Inflammatory macrophage treated with lipopolysaccharide for 4 hours (primary cell): ENCODE measurements at regions not wholly inside any gene's neighbourhood (a gene's known extent, or its start where the extent isn't known, plus 50 kb on each side); places are given as distances from the start of the nearest gene placed in this dataset.
A peak's percentile ranks its signal among the peaks of the same experiment; 100 is the strongest.

Experiments used
- DNase-seq: peaks from one replicate; pipeline ENCODE4 v3.0.0-alpha.2; 2020

DNA sequence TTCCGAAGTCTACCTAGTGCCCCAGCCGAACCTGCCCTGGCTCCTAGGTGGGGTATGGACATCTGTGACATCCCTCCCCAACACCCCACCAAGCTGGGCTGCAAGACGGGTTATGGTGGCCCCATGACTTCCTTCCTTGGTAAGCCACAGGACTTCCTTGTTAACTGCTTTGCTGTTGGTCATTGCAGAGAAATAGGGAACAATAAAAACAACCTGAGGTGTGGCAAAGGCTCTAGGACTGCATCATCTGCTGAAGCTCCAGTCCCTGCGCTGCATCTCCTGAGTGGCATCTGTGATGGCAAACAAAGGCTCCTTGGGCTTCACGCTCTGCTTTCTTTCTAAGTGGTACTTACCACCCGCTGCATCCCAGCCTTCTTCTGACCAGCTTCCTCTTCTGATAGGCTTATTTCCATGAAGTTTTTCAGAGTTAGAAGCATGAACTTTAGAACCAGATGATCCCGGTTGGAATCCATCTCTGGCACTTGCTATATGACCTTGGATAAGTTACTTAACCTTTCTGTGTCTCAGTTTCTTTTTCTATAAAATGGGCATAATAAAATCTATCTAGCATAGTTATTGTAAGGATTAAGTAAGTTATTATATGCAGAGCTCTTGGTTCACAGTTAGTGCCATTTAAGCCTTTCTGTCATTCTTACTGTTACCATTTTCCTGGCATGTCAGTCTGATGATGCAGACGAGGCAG, 216.8 kb downstream of the RPS24 start:
- DNase-seq = peak; percentile 77

DNA sequence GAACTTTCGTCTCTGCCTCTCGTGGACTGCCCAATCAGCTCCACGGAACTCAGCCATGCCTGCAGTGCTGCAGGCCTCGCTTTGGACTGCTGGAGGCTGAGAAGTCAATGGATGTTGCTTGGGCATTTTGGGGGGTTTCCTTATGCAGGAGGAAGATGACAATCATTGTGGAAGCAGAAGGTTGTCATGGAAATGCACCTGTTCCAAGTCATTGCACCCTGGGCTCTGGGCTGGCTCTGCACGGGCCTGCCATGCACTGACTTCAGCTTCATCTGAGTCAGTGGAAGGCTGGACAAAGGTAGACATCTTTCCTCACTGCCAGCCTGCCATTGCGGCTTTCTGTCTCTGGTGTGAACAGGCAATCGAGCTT, 217.3 kb downstream of the RPS24 start:
- no peak for DNase-seq

DNA sequence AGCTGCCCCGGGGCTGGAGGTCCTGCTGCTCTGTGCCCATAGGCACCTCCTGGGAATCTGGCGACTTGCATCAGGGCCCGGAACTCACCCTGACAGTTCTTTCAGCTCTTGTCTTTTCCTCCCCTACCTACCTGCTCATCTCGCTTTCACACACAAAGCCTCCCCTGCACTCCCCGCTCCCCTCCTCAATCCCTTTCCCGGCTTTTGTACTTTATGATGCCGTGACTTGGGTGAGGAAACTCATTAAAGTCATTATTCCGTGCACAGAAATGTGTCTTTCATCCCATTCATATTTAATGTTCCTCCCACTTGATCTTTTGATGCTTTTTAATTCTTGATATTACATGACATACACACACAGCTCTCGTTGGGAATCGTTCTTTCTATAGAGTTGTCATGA, 218.6 kb downstream of the RPS24 start:
- DNase-seq = no peak

DNA sequence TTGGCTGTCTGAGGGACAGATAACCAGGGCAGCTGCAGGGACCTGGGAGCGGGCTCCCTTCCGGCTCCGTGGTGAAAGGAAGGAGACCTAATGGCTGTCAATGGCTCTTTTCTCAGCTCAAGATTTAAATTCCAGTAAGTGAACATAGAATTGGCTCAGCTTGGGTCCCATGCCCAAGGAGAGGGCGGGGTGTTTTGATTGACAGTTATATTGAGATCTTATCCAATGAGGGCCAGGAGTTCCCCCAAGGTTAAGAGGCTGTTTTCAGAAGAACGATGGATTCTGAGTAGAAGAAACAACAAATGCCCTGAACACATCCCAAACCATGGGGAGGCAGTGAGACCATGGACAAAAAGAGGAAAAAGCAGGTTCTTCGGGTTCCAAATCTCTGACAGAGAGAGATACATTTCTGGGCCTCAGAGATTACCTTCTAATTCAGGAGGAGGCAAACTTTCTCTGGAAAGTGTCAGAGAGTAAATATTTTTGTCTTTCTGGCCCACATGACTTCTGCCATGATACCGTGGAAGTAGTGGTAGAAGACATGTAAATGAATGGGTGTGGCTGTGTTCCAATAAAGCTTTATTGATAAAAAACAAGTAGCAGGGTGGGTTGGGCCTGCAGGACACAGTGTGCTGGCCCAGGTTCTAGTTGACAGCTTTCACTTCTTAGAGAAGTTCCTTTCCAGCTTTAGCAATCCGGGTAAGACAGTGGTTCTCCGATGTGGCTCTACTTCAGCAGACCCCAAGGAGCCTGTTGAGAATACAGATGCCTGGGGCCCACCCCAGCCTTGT, 219.6 kb downstream of the RPS24 start:
- no peak for DNase-seq

DNA sequence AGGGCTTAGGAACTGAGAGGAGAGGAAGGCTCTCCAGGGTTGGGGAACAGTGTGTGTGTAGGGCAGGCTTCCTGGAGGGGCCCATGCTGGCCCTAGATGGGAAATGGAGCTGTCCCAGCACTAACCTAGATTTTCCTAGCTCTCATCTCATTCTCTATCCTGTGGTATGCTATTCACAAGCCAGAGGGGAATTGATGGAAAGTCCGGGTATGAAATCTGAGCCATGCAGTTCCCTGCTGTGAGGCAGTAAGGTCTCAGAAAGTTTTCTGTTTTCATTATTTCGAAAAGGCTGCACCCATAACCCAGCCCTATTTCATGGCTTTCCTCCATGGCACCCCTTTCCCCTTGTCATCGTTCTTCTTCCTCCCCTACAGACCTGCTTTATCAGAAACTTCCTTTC, 220.3 kb downstream of the RPS24 start:
- DNase-seq = no peak

- no peak for DNase-seq
Measured at GRCh38 chr10:78255214-78255613, 221.6 kb downstream of the RPS24 start.

DNA sequence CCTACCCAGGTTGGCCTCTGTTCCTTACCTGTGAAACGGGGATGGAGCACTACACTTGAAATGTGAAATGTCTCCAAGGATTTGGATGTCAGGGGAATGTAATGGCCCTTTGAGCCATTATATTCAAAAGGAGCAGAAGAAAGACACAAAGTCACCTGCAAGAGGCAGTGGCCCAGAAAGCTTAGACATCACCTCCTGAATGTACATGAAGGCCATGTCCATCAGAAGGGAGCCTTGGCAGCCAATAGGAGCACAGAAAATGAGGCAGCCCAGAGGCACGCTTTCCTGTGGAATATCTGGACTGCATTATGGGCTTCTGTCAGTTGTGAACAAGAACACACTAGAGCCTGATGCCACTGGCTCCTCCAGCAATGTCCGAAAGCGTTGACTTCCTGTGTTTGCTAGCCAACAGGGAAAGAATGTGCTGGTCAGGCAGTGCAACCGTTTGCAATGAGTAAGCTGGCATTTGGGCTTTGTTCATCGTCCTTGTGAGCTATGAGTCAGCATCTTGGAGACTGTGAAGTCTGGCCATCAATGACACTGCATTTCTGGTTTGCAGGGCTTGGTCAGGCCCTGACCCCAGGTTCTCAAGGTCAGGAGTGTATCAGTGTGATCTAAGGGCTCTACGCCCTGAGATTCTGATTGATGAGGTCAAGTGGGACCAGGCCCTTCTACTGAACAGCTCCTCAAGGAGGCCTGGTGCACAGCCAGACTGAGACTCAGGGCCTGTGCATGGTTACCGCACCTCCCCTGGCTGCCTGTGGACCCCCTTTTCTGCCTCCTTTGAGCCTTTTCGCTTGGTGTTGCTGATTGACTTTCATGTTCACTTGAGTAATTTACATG, 222.4 kb downstream of the RPS24 start:
- DNase-seq = peak; percentile 98

- DNase-seq = no peak
Measured at GRCh38 chr10:78258323-78259030, 224.8 kb downstream of the RPS24 start.

DNA sequence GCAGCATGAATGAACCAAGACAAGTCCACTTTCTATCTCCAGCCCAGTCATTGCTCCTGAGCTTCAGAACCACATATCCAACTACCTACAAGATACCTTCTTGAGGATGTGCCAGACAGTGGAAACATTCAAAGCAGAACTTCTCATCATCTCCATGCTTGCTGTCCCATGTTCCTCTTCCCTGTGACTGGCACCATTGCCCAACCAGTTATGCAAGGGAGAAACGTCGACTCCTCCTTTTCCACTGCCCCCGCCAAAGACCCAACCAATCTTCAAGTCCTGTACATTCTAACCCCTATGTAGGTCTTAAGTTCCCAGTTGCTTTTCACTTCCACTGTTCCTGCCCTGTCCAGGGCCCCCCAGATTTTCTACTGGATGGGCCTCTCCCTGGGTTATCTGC, 225.7 kb downstream of the RPS24 start:
- peak; percentile 88 for DNase-seq

DNA sequence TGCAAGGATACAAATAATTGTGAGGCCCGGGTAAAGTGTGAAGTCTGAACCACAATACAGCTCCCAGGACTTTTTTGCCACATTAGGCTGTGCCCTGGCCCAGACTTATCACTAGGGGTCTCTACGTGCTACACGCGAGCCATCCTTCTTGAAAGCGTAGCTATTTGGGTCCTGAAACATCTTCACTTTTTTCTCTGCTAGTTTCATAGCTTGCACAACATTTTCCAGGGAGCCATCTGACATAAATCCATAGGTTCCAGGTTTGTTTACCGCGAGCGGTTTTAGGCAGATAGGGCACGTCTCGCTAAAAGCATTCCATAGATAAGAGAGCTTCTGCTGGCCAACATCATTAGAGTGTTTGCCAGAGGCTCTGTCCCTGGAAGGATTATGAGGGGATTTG, 226.5 kb downstream of the RPS24 start:
- DNase-seq = no peak

- DNase-seq = peak; percentile 47
Measured at GRCh38 chr10:78260680-78261079, 227.0 kb downstream of the RPS24 start.

DNA sequence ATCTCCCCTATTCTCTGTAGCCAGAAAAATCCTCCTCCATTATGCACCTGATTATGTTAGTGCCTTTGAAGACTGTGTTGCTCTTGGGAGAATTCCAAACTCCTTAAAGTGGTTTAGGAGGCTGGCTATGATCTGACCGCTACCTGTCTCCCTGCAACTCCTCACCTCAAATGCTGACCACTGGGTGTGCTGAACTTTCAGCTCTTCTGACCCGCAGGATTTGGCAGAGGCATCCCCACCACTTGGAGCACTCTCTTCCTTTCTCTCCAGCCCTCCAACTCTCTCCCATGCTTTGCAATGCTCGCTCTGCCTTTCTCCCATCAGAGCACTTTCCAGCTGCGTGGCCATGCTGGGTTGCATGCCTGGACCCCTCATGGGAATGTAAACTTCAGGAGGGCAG, 227.6 kb downstream of the RPS24 start:
- no peak for DNase-seq

GRCh38 chr10:78262860-78263259, 229.2 kb downstream of the RPS24 start:
- DNase-seq = no peak

DNA sequence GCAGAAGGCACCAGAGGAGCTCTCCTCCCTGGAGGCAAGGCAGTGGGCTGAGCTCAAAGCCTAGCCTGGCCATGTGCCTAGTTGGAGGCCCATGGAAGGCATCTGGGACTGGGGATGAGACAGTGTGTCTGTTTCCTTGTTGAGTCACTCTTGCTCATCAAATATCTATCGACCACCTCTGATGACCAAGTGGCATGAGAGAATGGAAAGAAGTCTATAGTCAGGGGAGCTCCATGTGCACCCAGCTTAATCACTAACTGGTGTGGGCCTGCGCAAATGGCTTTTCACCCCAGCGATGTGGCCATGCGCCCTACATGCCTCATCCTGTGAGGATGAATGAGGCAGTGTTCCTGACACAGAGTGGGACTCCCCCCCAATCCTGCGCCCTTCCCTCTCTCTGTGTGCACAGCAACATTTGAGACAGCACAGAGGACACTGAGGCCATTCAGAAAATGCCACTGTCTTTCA, 229.9 kb downstream of the RPS24 start:
- no peak for DNase-seq

DNA sequence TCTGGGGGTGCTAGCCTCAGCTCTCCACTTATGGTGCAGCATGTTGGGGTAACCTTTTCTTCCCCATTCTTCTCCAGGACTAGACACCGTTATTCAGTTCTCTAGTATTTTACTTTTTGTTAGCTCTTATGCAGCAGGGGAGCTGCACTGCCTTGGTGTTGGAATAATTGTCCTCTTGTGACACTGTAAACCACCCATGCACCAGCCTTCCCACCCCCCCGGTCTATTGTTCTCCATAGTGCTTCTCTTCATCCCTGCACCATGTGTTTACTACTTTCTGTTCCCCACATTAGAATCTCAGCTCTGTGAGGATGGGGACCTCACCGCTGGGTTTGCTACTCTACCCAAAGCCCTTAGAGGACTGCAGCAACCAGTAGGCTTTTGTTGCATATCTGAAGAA, 230.7 kb downstream of the RPS24 start:
- DNase-seq = no peak

GRCh38 chr10:78266741-78267469, 233.2 kb downstream of the RPS24 start:
- no peak for DNase-seq

GRCh38 chr10:78267598-78267997, 233.9 kb downstream of the RPS24 start:
- no peak for DNase-seq

- no peak for DNase-seq
Measured at GRCh38 chr10:78269060-78269459, 235.4 kb downstream of the RPS24 start.

- DNase-seq = no peak
Measured at GRCh38 chr10:78272329-78272728, 238.7 kb downstream of the RPS24 start.

DNA sequence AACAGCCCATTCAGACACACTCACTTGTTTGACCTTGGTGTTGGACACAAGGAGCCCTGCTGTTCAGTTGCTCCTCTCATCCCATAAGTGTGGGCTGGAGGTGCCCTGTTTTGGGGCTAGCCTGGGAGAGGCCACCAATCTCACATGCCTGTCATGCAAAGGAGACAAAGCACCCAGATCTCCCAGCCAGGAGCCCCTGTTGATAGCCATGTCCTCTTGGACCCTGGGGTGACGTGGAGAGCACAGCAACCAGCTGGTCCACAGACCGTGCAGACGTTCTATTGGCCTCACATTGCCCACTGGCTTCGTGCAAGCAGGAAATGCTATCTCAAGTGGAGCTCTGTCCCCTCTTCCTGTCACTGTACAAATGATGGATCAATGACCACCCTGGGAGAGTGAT, 240.8 kb downstream of the RPS24 start:
- DNase-seq = no peak

DNA sequence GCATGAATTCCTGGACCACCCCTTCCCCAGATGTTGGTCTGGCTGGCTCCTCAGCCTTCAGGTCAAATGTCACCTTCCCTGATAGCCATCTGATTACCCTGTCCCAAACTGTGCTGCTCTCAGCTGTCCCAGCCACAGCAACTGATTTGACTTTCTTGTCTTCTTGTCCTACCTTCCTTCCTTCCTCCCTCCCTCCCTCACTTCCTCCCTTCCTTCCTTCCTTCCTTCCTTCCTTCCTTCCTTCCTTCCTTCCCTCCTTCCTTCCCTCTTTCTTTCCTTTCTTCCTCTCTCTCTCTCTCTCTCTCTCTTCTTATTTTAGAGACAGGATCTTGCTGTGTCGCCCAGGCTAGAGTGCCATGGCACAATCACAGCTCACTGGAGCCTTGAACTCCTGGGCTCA, 242.5 kb downstream of the RPS24 start:
- DNase-seq = no peak
